CD14-positive monocyte (primary cell): ENCODE measurements at regions not wholly inside any gene's neighbourhood (a gene's known extent, or its start where the extent isn't known, plus 50 kb on each side); places are given as distances from the start of the nearest gene placed in this dataset.

Experiments used
- DNase-seq, 3 donors: peaks; one replicate each; pipeline ENCODE4 v3.0.0-alpha.2; 2011 to 2022
- H2AFZ ChIP-seq: 2 replicates; pipeline ENCODE4 v1.6.0; 2012; ENCODE audit warnings: mild to moderate bottlenecking, low read depth, low read length, inconsistent platforms; ENCODE audit not compliant: insufficient read depth, poor library complexity, severe bottlenecking
- H3K27ac ChIP-seq, 2 donors: 1 replicate in 1 of 2; 2 replicates in 1 of 2; pipeline ENCODE4 v1.5.1; 2012 to 2013; ENCODE audit warnings: low read length in 2 of 2, control low read depth in 1 of 2, inconsistent platforms in 1 of 2, low read depth in 1 of 2, mild to moderate bottlenecking in 1 of 2
- H3K27me3 ChIP-seq, 2 donors: one replicate each; pipeline versions ENCODE4 v1.6.0 to v1.6.1; 2011 to 2013; ENCODE audit warnings: low read length in 2 of 2; ENCODE audit not compliant: control insufficient read depth in 2 of 2, insufficient read depth in 2 of 2
- H3K36me3 ChIP-seq, 2 donors: replicated peaks in 1 of 2; 1 replicate in 1 of 2; 2 replicates in 1 of 2; pipeline versions ENCODE4 v1.5.1 to v1.6.1; 2012 to 2013; ENCODE audit warnings: low read length in 2 of 2, control low read depth in 1 of 2, inconsistent platforms in 1 of 2, mild to moderate bottlenecking in 1 of 2; ENCODE audit not compliant: insufficient read depth in 2 of 2, control insufficient read depth in 1 of 2
- H3K4me1 ChIP-seq, 2 donors: 1 replicate in 1 of 2; 2 replicates in 1 of 2; pipeline versions ENCODE4 v1.5.1 to v1.6.1; 2012 to 2013; ENCODE audit warnings: low read length in 2 of 2, control low read depth in 1 of 2, inconsistent platforms in 1 of 2, mild to moderate bottlenecking in 1 of 2, moderate library complexity in 1 of 2; ENCODE audit not compliant: insufficient read depth in 2 of 2, control insufficient read depth in 1 of 2
- H3K4me2 ChIP-seq: replicated peaks from 2 replicates; pipeline ENCODE3; 2012; ENCODE audit warnings: low read length, moderate library complexity, mild to moderate bottlenecking; ENCODE audit not compliant: poor library complexity, severe bottlenecking; ENCODE audit errors: extremely low read depth
- H3K4me3 ChIP-seq, 3 experiments: fragments of 200-600 bp in 1 of 3; sonication (generic) in 1 of 3; replicated peaks in 1 of 3; 1 replicate in 2 of 3; 2 replicates in 1 of 3; pipeline ENCODE4 v1.5.1; 2011 to 2013; ENCODE audit warnings: low read length in 3 of 3, mild to moderate bottlenecking in 3 of 3, control low read depth in 2 of 3, low read depth in 2 of 3, inconsistent platforms in 1 of 3, moderate library complexity in 1 of 3
- H3K79me2 ChIP-seq: 2 replicates; pipeline ENCODE4 v1.6.0; 2012; ENCODE audit warnings: mild to moderate bottlenecking, control low read depth, inconsistent platforms, low read length, moderate library complexity; ENCODE audit not compliant: insufficient read depth
- H3K9ac ChIP-seq: 2 replicates; pipeline ENCODE4 v1.6.0; 2017; ENCODE audit warnings: low read length, mild to moderate bottlenecking; ENCODE audit not compliant: insufficient read depth, poor library complexity, severe bottlenecking
- H3K9me3 ChIP-seq, 2 donors: replicated peaks in 1 of 2; 1 replicate in 1 of 2; 2 replicates in 1 of 2; pipeline versions ENCODE4 v1.5.1 to v1.6.1; 2012 to 2013; ENCODE audit warnings: low read length in 2 of 2, control low read depth in 1 of 2; ENCODE audit not compliant: control insufficient read depth in 1 of 2, insufficient read depth in 1 of 2
- H4K20me1 ChIP-seq: 2 replicates; pipeline ENCODE4 v1.6.0; 2012; ENCODE audit warnings: mild to moderate bottlenecking, low read length, control low read depth, moderate library complexity; ENCODE audit not compliant: insufficient read depth
- H3K27ac Mint-ChIP-seq, 7 donors: one replicate each; pipeline ENCODE4 v1.8.0; 2020; ENCODE audit warnings: mild to moderate bottlenecking in 7 of 7, mixed read lengths in 7 of 7, moderate library complexity in 6 of 7, inconsistent platforms in 2 of 7
- H3K27me3 Mint-ChIP-seq, 3 donors: one replicate each; pipeline ENCODE4 v1.8.0; 2021 to 2022; ENCODE audit warnings: low read depth in 3 of 3, mild to moderate bottlenecking in 3 of 3, mixed read lengths in 3 of 3, moderate library complexity in 3 of 3, inconsistent platforms in 1 of 3
- H3K36me3 Mint-ChIP-seq, 2 donors: one replicate each; pipeline ENCODE4 v1.8.0; 2020; ENCODE audit warnings: mixed read lengths in 2 of 2, inconsistent platforms in 1 of 2, mild to moderate bottlenecking in 1 of 2
- H3K4me1 Mint-ChIP-seq: one replicate; pipeline ENCODE4 v1.8.0; 2020; ENCODE audit warnings: mild to moderate bottlenecking, mixed read lengths
- H3K4me3 Mint-ChIP-seq, 2 donors: one replicate each; pipeline ENCODE4 v1.8.0; 2020; ENCODE audit warnings: mild to moderate bottlenecking in 2 of 2, mixed read lengths in 2 of 2, moderate library complexity in 1 of 2
- H3K9me3 Mint-ChIP-seq, 7 donors: one replicate each; pipeline ENCODE4 v1.8.0; 2020 to 2022; ENCODE audit warnings: mixed read lengths in 7 of 7, mild to moderate bottlenecking in 6 of 7, moderate library complexity in 6 of 7, inconsistent platforms in 2 of 7
- WGBS: methylation state at CpG from one replicate; pipeline ENCODE4 v1.1.5; 2013; ENCODE audit warnings: missing lambda C conversion rate; ENCODE audit not compliant: insufficient coverage; 5-methylcytosine and 5-hydroxymethylcytosine counted together
- intact Hi-C, 2 donors: fragments of 100-400 bp; cut with micrococcal nuclease; formaldehyde crosslinking; loops; one replicate each; pipeline versions ENCODE4 v1.15.0 to v1.15.1; 2023
- TF ChIP-seq, protein P1 (sequence below): fragments of 200-600 bp; IDR thresholded peaks from one replicate; pipeline ENCODE4 v1.8.0; 2022; ENCODE audit warnings: antibody characterized with exemption, mild to moderate bottlenecking

DNA sequence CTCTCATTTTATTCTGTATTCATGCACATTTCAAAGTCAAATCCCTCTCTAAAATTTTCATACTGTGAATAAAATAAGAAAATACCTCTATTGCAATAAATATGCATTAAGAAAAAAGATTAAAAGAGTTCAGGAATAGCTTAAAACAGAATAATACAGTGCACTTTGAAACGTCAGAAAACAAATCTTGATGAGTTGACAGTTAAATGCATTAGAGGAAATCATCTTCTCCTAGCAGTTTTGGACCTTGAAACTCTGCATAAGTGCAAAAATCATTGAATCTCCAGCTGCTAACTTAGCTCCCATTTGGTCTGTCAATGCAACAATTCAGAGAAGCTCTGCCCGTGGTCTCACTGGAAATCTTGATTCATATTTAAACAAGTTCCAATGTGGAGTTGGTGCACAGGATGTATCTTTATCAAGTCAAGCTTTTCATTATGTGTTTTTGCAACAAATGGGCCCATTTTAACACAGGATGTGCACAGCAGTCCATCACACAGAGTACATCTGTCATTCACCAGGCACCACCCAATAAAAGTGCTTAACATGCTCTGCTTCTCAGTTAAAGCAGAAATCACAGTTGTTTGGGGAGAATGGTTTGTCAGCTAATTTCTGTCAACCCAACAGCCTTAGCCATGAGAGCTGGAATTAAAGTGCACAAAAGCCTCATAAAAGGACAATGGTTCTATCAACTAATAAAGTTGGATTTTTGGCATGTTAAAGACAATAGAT, 98.8 kb upstream of the ARRDC4 start:
- peaks cover 0 to 7% (median 4%) of the 10 kb centered on the region in 7 donors for H3K9me3 Mint-ChIP-seq
- TF ChIP-seq, protein P1, sequence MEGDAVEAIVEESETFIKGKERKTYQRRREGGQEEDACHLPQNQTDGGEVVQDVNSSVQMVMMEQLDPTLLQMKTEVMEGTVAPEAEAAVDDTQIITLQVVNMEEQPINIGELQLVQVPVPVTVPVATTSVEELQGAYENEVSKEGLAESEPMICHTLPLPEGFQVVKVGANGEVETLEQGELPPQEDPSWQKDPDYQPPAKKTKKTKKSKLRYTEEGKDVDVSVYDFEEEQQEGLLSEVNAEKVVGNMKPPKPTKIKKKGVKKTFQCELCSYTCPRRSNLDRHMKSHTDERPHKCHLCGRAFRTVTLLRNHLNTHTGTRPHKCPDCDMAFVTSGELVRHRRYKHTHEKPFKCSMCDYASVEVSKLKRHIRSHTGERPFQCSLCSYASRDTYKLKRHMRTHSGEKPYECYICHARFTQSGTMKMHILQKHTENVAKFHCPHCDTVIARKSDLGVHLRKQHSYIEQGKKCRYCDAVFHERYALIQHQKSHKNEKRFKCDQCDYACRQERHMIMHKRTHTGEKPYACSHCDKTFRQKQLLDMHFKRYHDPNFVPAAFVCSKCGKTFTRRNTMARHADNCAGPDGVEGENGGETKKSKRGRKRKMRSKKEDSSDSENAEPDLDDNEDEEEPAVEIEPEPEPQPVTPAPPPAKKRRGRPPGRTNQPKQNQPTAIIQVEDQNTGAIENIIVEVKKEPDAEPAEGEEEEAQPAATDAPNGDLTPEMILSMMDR, result no peak
- Histone ChIP-seq H3K4me3 (no peak overlapping the region), H3K4me1 (no peaks in the 10 kb centered on the region), H3K79me2 (no peaks in the 10 kb centered on the region), H3K9ac (no peak overlapping the region), H3K36me3 (no peaks in the 10 kb centered on the region), H3K27ac (no peak overlapping the region), H2AFZ (no peak overlapping the region), H3K4me2 (no peak overlapping the region), H3K9me3 (peaks cover 0 to 3% of the 10 kb centered on the region in 2 donors), H3K27me3 (no peaks in the 10 kb centered on the region), H4K20me1 (no peaks in the 10 kb centered on the region)
- WGBS, result no CpG with 5 or more reads among the region's 2 CpGs
- no peaks in the 10 kb centered on the region for H3K36me3 Mint-ChIP-seq
- H3K4me1 Mint-ChIP-seq, result no peaks in the 10 kb centered on the region
- H3K27ac Mint-ChIP-seq, result no peak overlapping the region
- H3K4me3 Mint-ChIP-seq, result no peak overlapping the region
- no peak for DNase-seq
- intact Hi-C loops, result no loop called here
- H3K27me3 Mint-ChIP-seq, result peaks cover 0 to 3% (median 0%) of the 10 kb centered on the region in 3 donors

DNA sequence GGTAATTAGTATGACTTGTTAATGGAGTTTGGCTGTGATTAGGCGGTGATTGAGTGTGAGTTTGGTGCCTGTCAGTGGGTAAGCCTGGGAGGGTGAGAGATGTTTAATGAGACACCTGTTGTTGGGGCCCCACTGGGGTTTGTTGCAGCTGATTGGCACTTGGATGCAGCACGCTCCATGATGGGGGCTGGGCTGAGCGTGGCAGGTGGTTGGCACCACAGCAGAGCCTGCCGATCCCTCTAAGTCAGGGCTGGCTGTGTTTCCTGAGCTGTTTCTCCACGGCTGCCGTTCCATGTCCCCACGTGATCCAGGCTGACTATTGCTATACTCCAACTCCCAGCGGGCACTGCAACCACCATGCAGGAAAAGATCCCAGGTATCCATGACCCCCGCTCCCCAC, 93.5 kb upstream of the ARRDC4 start:
- Histone ChIP-seq H3K9ac (no peak overlapping the region), H3K4me3 (no peak overlapping the region), H4K20me1 (no peaks in the 10 kb centered on the region), H2AFZ (no peak overlapping the region), H3K4me2 (no peak overlapping the region), H3K4me1 (no peaks in the 10 kb centered on the region), H3K27ac (no peak overlapping the region), H3K36me3 (no peaks in the 10 kb centered on the region), H3K27me3 (no peaks in the 10 kb centered on the region), H3K79me2 (no peaks in the 10 kb centered on the region), H3K9me3 (no peaks in the 10 kb centered on the region)
- DNase-seq, result no peak
- Mint-ChIP-seq H3K27me3 (peaks cover 0 to 3% (median 0%) of the 10 kb centered on the region in 3 donors), H3K36me3 (no peaks in the 10 kb centered on the region), H3K9me3 (peaks cover 0 to 4% (median 3%) of the 10 kb centered on the region in 7 donors), H3K4me1 (no peaks in the 10 kb centered on the region), H3K27ac (no peak overlapping the region), H3K4me3 (no peak overlapping the region)
- 89% methylated on average over 9 of the region's 9 CpGs for WGBS
- TF ChIP-seq, protein P1, result no peak
- intact Hi-C loops, result no loop called here
